22Rv1 (cell line): ENCODE measurements at regions not wholly inside any gene's neighbourhood (a gene's known extent, or its start where the extent isn't known, plus 50 kb on each side); places are given as distances from the start of the nearest gene placed in this dataset.

Source experiments
- H3K27ac ChIP-seq: fragments of 450-650 bp; 2 replicates; pipeline ENCODE4 v1.5.1; 2017
- CTCF ChIP-seq: fragments of 450-650 bp; IDR thresholded peaks from 2 replicates; pipeline ENCODE4 v1.5.1; 2017; ENCODE audit warnings: mild to moderate bottlenecking
- ZFX ChIP-seq: fragments of 450-650 bp; IDR thresholded peaks from 2 replicates; pipeline ENCODE4 v1.6.1; 2017; ENCODE audit warnings: antibody characterized with exemption, borderline replicate concordance

- TF ChIP-seq ZFX, result no peak
- no peak for TF ChIP-seq CTCF
- no peak overlapping the region for H3K27ac ChIP-seq
Observed at GRCh38 chr6:1525364-1526038, 84.2 kb upstream of the FOXC1 start.

- H3K27ac ChIP-seq, result no peak overlapping the region
- no peak for TF ChIP-seq ZFX
- TF ChIP-seq CTCF, result no peak
Observed at GRCh38 chr6:1526398-1527072, 83.2 kb upstream of the FOXC1 start.

GRCh38 chr6:1527073-1527457 lies 82.7 kb upstream of the FOXC1 start:
- TF ChIP-seq ZFX, result no peak
- TF ChIP-seq CTCF, result no peak
- H3K27ac ChIP-seq, result no peak overlapping the region

- TF ChIP-seq CTCF (no peak), ZFX (no peak)
- H3K27ac ChIP-seq, result no peak overlapping the region
Observed at GRCh38 chr6:1535295-1535694, 74.4 kb upstream of the FOXC1 start.

- TF ChIP-seq ZFX (no peak), CTCF (no peak)
- no peak overlapping the region for H3K27ac ChIP-seq
Observed at GRCh38 chr6:1536526-1537429, 72.9 kb upstream of the FOXC1 start.

- no peak overlapping the region for H3K27ac ChIP-seq
- TF ChIP-seq ZFX, result no peak
- TF ChIP-seq CTCF, result no peak
Observed at GRCh38 chr6:1538369-1538768, 71.3 kb upstream of the FOXC1 start.
